ENCODE measurements at regions not wholly inside any gene's neighbourhood (a gene's known extent, or its start where the extent isn't known, plus 50 kb on each side); places are given as distances from the start of the nearest gene placed in this dataset.

GRCh38 chr3:81218023-81218422, 543.4 kb downstream of the GBE1 start:
- no peaks in the 10 kb centered on the region for H3K9me3 ChIP-seq

GRCh38 chr3:81217101-81217500, 544.3 kb downstream of the GBE1 start:
- no peaks in the 10 kb centered on the region for H3K4me1 ChIP-seq
- ATAC-seq, result no peak
- no peaks in the 10 kb centered on the region for H3K27me3 ChIP-seq
- TF ChIP-seq POLR2AphosphoS5 (IDR thresholded peaks at IDR 0.05) (no peak), CTCF (IDR thresholded peaks at IDR 0.05) (no peak), POLR2A (IDR thresholded peaks at IDR 0.05) (no peak), EP300 (IDR thresholded peaks at IDR 0.05) (no peak)
- H3K27ac ChIP-seq, result no peak overlapping the region
- 84 to 100% methylated on average over 2 of the region's 2 CpGs for WGBS, 2 donors (ENCODE audit: low coverage in 1 of 2)
- H3K36me3 ChIP-seq, result no peaks in the 10 kb centered on the region
- no peaks in the 10 kb centered on the region for H3K9me3 ChIP-seq
- H3K4me3 ChIP-seq, result no peak overlapping the region

More at GRCh38 chr3:81218023-81218422, 543.4 kb downstream of the GBE1 start:
- no peak overlapping the region for H3K27ac ChIP-seq
- WGBS, 2 donors (ENCODE audit: low coverage in 1 of 2), result 15% methylated on average over 1 of the region's 1 CpG
- H3K27me3 ChIP-seq, result no peaks in the 10 kb centered on the region
- H3K4me3 ChIP-seq, result no peak overlapping the region
- no peak for ATAC-seq
- TF ChIP-seq POLR2AphosphoS5 (IDR thresholded peaks at IDR 0.05) (no peak), CTCF (IDR thresholded peaks at IDR 0.05) (peak in 1 of 4 experiments; percentile 11), POLR2A (IDR thresholded peaks at IDR 0.05) (no peak)
- no peaks in the 10 kb centered on the region for H3K36me3 ChIP-seq
- H3K4me1 ChIP-seq, result no peaks in the 10 kb centered on the region

- Histone ChIP-seq H3K27me3 (no peaks in the 10 kb centered on the region), H3K9me3 (no peaks in the 10 kb centered on the region), H3K4me3 (no peak overlapping the region), H3K27ac (no peak overlapping the region), H3K4me1 (no peaks in the 10 kb centered on the region), H3K36me3 (no peaks in the 10 kb centered on the region)
- no peak for TF ChIP-seq EP300 (IDR thresholded peaks at IDR 0.05)
- TF ChIP-seq POLR2AphosphoS5 (IDR thresholded peaks at IDR 0.05), result no peak
- 35 to 36% methylated on average over 4 of the region's 4 CpGs for WGBS, 2 donors (ENCODE audit: low coverage in 1 of 2)
- ATAC-seq, result no peak
These were observed 545.3 kb downstream of the GBE1 start for GRCh38 chr3:81216192-81216591.

- H3K4me1 ChIP-seq, result no peaks in the 10 kb centered on the region
- no peak for ATAC-seq
- WGBS, 2 donors (ENCODE audit: low coverage in 1 of 2), result 76 to 83% methylated on average over 1 of the region's 1 CpG
These were observed 546.8 kb downstream of the GBE1 start for GRCh38 chr3:81214631-81215030.

DNA sequence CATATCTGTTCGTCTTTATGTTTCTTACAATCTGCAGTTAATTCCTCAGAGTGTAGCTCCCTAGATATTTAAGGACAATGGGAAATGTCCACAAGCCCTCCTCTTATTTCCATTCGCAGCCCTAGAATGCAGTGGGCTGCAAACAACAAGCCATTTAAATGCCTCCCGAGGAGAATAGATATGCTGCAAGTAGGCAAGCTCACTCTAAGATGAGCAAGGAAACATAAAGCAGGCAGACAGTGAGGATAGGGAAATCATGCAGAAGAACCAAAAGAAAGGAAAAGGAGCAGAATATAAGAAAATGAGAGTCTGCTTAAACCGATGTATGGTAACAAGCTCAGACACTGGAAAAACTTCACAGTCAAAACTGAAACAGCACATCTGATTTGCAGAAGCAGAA, 561.9 kb downstream of the GBE1 start:
- no peak overlapping the region for H3K27ac ChIP-seq
- TF ChIP-seq POLR2AphosphoS5 (IDR thresholded peaks at IDR 0.05) (no peak), EP300 (IDR thresholded peaks at IDR 0.05) (no peak), CTCF (IDR thresholded peaks at IDR 0.05) (no peak), POLR2A (IDR thresholded peaks at IDR 0.05) (no peak)
- H3K36me3 ChIP-seq, result no peaks in the 10 kb centered on the region
- no peak overlapping the region for H3K4me3 ChIP-seq
- no peaks in the 10 kb centered on the region for H3K9me3 ChIP-seq
- ATAC-seq, result no peak
- no peaks in the 10 kb centered on the region for H3K27me3 ChIP-seq
- WGBS, 2 donors (ENCODE audit: low coverage in 1 of 2), result 36 to 63% methylated on average over 3 to 4 of the region's 4 CpGs
- no peaks in the 10 kb centered on the region for H3K4me1 ChIP-seq

More at GRCh38 chr3:81214631-81215030, 546.8 kb downstream of the GBE1 start:
- no peak for TF ChIP-seq CTCF (IDR thresholded peaks at IDR 0.05)
- TF ChIP-seq POLR2A (IDR thresholded peaks at IDR 0.05), result no peak
- TF ChIP-seq EP300 (IDR thresholded peaks at IDR 0.05), result no peak
- TF ChIP-seq POLR2AphosphoS5 (IDR thresholded peaks at IDR 0.05), result no peak
- no peaks in the 10 kb centered on the region for H3K27me3 ChIP-seq
- H3K4me3 ChIP-seq, result no peak overlapping the region
- no peaks in the 10 kb centered on the region for H3K9me3 ChIP-seq
- H3K36me3 ChIP-seq, result no peaks in the 10 kb centered on the region
- no peak overlapping the region for H3K27ac ChIP-seq

All from gastroesophageal sphincter (tissue), 4 donors.